Left lung (tissue), 4 donors: ENCODE measurements at regions not wholly inside any gene's neighbourhood (a gene's known extent, or its start where the extent isn't known, plus 50 kb on each side); places are given as distances from the start of the nearest gene placed in this dataset.

Source experiments
- ATAC-seq: fragments of 200-7000 bp; cut with Tn5 transposase; one replicate; pipeline ENCODE4 v1.9.1; 2020; ENCODE audit warnings: moderate library complexity
- DNase-seq, 4 donors: peaks; one replicate each; pipeline ENCODE4 v3.0.0-alpha.2; 2013 to 2020
- H3K27ac ChIP-seq, 2 donors: fragments of 200-600 bp; sonication (generic) in 1 of 2; one replicate each; pipeline versions ENCODE4 v1.5.0 to v1.8.0; 2020 to 2021
- H3K27me3 ChIP-seq, 2 donors: fragments of 200-600 bp; sonication (generic) in 1 of 2; one replicate each; pipeline versions ENCODE4 v1.5.0 to v1.8.0; 2020 to 2021
- H3K36me3 ChIP-seq, 2 donors: fragments of 200-600 bp; sonication (generic) in 1 of 2; one replicate each; pipeline versions ENCODE4 v1.5.0 to v1.8.0; 2020 to 2021
- H3K4me1 ChIP-seq, 2 donors: fragments of 200-600 bp; one replicate each; pipeline ENCODE4 v1.8.0; 2021
- H3K4me3 ChIP-seq, 2 donors: fragments of 200-600 bp; sonication (generic) in 1 of 2; one replicate each; pipeline versions ENCODE4 v1.5.0 to v1.8.0; 2020 to 2021; ENCODE audit warnings: mild to moderate bottlenecking in 1 of 2
- H3K9me3 ChIP-seq, 2 donors: fragments of 200-600 bp; sonication (generic) in 1 of 2; one replicate each; pipeline versions ENCODE4 v1.5.0 to v1.8.0; 2020 to 2021
- intact Hi-C, 2 donors: fragments of 100-400 bp; cut with DNase I; formaldehyde crosslinking; loops; one replicate each; pipeline versions ENCODE4 v1.11.2 to v1.14.2; 2022
- TF ChIP-seq, protein P1 (sequence below), 2 donors: fragments of 200-600 bp; sonication (generic) in 1 of 2; IDR thresholded peaks; one replicate each; pipeline versions ENCODE4 v1.5.0 to v1.8.0; 2021; ENCODE audit warnings: antibody characterized with exemption in 2 of 2
- donor health status: DM: no; HTN: yes; CAD: no.
- donor health status: DM: no; HTN: no; CAD: no.

DNA sequence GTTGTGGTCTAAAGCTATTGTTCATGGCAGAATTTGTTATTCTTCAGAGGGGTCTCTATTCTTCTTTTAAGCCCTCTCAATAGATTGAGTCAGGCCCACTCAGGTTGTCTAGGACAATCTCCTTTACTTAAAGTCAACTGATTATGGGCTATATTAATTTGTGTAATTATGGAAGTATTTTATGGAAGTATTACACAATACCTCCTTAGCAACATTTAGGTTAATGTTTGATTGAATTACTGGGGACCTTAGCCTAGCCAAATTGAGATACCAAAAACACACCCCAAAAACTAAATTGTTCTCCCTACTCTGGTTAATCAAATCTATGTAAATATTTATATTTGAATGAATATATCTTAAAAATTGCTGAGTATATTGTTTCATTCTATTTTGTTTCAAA is 347.1 kb upstream of the GRIN3A start:
- Histone ChIP-seq H3K4me3 (no peak overlapping the region), H3K27me3 (no peaks in the 10 kb centered on the region), H3K4me1 (no peaks in the 10 kb centered on the region), H3K36me3 (no peaks in the 10 kb centered on the region), H3K27ac (no peak overlapping the region), H3K9me3 (peaks cover 0 to 3% of the 10 kb centered on the region in 2 donors)
- DNase-seq (no peak), ATAC-seq (no peak)
- intact Hi-C loops, result no loop called here
- TF ChIP-seq, protein P1, sequence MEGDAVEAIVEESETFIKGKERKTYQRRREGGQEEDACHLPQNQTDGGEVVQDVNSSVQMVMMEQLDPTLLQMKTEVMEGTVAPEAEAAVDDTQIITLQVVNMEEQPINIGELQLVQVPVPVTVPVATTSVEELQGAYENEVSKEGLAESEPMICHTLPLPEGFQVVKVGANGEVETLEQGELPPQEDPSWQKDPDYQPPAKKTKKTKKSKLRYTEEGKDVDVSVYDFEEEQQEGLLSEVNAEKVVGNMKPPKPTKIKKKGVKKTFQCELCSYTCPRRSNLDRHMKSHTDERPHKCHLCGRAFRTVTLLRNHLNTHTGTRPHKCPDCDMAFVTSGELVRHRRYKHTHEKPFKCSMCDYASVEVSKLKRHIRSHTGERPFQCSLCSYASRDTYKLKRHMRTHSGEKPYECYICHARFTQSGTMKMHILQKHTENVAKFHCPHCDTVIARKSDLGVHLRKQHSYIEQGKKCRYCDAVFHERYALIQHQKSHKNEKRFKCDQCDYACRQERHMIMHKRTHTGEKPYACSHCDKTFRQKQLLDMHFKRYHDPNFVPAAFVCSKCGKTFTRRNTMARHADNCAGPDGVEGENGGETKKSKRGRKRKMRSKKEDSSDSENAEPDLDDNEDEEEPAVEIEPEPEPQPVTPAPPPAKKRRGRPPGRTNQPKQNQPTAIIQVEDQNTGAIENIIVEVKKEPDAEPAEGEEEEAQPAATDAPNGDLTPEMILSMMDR (IDR thresholded peaks at IDR 0.05), result no peak

DNA sequence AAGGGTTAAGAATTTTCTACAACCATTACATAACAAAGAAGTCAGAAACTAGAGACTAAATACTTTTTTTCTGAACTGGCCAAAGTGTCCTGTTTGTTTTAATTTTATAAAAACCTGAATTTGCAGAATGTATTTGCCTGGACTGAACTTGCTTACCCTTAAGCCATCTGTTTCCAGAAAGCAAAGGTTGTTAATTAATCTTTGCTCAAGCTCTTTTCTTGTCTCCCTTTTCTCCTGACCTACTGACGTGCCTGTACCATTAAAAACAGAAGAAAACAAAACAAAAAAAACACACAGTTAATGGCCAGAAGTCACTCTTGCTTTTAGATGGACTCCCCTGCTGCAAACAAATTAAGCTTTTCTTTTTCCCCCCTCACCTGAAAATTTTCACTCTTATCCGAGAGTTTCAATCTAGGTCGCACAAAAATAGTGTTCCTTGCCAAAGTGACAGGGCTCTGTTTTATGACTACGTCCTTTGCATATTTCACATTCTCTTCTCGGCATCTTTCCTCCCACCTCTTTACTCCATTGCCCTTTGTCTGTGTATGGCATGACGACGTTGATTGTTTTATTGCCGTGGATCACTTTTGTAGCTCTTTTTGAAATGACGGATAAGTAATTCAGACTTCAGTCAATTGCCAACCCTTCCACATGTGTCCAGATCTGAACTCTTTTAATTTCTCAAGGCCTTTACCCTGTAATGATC is 333.8 kb upstream of the GRIN3A start:
- ATAC-seq, result no peak
- no peak for DNase-seq
- Histone ChIP-seq H3K36me3 (no peaks in the 10 kb centered on the region), H3K9me3 (peaks cover 0 to 9% of the 10 kb centered on the region in 2 donors), H3K27ac (no peak overlapping the region), H3K4me1 (no peaks in the 10 kb centered on the region), H3K4me3 (no peak overlapping the region), H3K27me3 (no peaks in the 10 kb centered on the region)
- intact Hi-C loops, result no loop called here
- TF ChIP-seq, protein P1 (IDR thresholded peaks at IDR 0.05), result no peak

DNA sequence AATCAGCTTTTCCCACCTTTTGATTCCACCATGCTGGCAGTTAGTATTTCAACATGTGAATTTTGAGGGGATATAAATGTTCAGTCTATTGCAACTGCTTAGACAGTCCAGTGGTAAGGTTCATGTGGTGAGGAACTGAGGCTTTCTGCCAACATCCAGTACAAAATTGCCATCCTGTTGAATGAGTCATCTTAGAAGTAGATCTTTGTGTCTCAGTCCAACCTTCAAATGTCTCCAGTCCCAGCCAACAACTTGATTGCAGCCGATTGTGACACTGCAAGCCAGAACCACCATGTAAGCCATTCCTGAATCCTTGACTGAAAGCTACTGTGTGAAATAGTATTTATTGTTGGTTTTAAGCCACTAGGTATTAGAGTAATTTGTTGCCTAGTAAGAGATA is 331.5 kb upstream of the GRIN3A start:
- peaks cover 0 to 20% of the 10 kb centered on the region in 2 donors for H3K9me3 ChIP-seq
- TF ChIP-seq, protein P1 (IDR thresholded peaks at IDR 0.05), result no peak
- H3K36me3 ChIP-seq, result no peaks in the 10 kb centered on the region
- H3K27me3 ChIP-seq, result no peaks in the 10 kb centered on the region
- no peak overlapping the region for H3K27ac ChIP-seq
- intact Hi-C loops, result no loop called here
- no peak overlapping the region for H3K4me3 ChIP-seq
- no peak for ATAC-seq
- no peaks in the 10 kb centered on the region for H3K4me1 ChIP-seq
- DNase-seq, result no peak

DNA sequence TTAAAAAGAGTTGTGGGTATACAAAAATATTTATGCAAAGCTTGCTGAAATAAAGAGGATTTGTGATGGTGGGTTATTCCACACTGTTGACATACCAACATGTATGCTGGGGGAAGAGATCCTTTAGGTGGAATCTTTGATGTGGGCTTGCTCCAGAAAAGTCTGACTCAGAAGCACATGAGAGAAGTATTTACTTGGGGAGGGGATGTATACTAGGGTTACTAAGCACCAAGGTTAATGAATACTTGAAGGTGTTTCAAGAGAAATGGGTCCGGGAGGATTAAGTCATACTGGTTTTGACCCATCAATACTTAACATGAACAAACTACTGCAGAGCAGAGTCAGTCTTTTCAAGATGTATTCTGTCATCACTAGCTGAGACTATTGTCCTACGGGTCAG is 316.4 kb upstream of the GRIN3A start:
- DNase-seq, result no peak
- TF ChIP-seq, protein P1 (IDR thresholded peaks at IDR 0.05), result no peak
- Histone ChIP-seq H3K4me3 (no peak overlapping the region), H3K36me3 (no peaks in the 10 kb centered on the region), H3K27me3 (no peaks in the 10 kb centered on the region), H3K9me3 (no peaks in the 10 kb centered on the region), H3K4me1 (no peaks in the 10 kb centered on the region), H3K27ac (no peak overlapping the region)
- intact Hi-C loops, result no loop called here
- no peak for ATAC-seq

DNA sequence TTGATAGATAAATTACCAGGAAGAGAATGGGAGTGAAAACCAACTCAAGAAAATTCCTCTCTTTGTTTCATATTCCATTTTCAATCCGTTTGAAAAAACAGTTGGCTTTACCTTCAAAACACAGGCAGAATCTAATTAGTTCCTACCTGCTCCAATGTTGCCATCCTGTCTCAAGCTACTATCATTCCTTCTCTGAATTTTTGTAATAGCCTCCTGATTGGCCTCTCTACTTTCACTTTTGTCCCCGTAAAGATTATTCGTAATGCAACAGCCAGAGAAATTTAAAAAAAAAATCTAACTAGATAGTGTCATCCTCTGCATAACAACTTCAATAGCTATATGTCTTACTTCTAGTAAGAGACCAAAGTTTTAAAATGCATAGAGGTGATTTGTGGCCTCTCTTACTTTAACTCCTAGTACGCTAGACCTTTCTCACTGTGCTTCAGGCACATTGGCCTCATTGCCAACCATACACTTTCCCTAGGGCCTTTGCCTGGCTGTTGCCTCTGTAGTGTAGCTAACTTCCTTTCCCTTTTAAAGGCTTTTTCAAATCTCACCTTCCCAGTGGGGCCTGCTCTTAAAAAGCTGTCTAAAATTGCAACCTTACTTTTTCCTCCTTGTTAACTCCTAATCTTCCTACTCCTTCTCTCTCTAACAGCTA is 311.3 kb upstream of the GRIN3A start:
- ATAC-seq (no peak), DNase-seq (no peak)
- peaks cover 0 to 3% of the 10 kb centered on the region in 2 donors for H3K9me3 ChIP-seq
- no peaks in the 10 kb centered on the region for H3K36me3 ChIP-seq
- no peaks in the 10 kb centered on the region for H3K27me3 ChIP-seq
- no peak overlapping the region for H3K4me3 ChIP-seq
- TF ChIP-seq, protein P1 (IDR thresholded peaks at IDR 0.05), result no peak
- intact Hi-C loops, result no loop called here
- H3K4me1 ChIP-seq, result no peaks in the 10 kb centered on the region
- no peak overlapping the region for H3K27ac ChIP-seq
